Inflammatory macrophage (primary cell): ENCODE measurements at regions not wholly inside any gene's neighbourhood (a gene's known extent, or its start where the extent isn't known, plus 50 kb on each side); places are given as distances from the start of the nearest gene placed in this dataset.
"Not testable (repeated sequence)": the region's sequence is repeated elsewhere in the genome, so short reads cannot be mapped to it uniquely, and the experiment has no call there.

Source experiments
- DNase-seq, 2 donors: peaks; one replicate each; pipeline ENCODE4 v3.0.0-alpha.2; 2020 to 2022

- DNase-seq: no peak
These were observed 294.6 kb upstream of the TUT7 start for GRCh38 chr9:86648828-86649170.

GRCh38 chr9:86648156-86648827 lies 294.1 kb upstream of the TUT7 start:
- DNase-seq: no peak

DNA sequence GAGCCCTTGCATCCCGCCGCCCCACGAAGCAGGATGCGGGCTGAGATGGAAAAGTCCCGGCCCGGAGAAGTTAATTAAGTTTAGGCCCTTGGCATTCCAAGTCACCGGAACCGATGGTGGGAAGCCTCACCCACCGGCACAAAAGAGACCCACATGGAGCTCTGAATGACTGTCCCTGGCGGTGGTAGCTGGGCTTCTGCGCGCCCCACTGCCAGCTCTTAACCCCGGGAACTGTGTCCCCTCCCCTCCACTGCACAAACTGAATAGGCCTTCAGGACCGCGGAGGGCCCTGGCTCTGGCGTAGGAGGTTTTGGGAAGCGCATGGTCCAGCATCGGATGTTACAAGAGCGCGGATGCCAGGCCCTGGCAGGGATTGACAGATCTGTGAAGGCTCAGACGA lies 291.1 kb upstream of the TUT7 start:
- DNase-seq: no peak

- no peak for DNase-seq
These were observed 290.4 kb upstream of the TUT7 start for GRCh38 chr9:86644675-86645034.

DNA sequence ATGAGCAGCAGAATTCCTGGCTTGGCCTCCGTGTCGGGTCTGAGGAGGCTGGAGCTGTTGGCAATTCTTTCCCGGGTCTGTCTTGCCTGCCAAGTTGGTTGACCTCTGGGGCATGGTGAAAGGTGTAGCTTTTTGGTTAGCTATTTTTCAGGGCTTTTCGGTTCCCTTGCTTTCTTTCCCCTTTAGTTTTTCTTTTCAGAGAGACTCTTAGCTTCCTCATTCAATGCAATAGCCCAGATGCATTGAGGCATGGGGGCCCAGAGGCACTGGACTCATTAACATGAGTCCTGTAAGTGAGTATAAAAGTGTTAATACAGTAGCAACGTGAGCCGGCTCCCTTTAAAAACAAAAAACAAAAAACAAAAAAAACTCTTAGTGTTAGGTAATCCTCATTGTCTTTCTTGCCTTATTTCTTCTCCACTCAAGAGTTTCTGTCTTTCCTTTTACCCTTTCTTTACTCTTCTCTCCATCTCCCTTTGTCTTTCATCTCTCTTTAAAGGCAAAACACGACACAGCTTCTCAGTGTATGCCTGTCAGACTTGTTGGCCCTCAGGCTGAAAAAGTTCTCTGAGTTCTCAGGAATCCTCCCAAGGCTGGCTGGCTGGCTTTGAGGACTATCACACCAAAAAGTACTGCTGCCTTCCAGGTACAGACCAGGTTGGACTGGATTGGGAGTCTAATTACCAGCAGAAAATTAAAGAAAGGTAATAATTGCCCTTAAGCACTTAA lies 289.9 kb upstream of the TUT7 start:
- no peak for DNase-seq

- no peak for DNase-seq
These were observed 288.5 kb upstream of the TUT7 start for GRCh38 chr9:86642721-86643120.

GRCh38 chr9:86641970-86642369 lies 287.8 kb upstream of the TUT7 start:
- DNase-seq: no peak

DNA sequence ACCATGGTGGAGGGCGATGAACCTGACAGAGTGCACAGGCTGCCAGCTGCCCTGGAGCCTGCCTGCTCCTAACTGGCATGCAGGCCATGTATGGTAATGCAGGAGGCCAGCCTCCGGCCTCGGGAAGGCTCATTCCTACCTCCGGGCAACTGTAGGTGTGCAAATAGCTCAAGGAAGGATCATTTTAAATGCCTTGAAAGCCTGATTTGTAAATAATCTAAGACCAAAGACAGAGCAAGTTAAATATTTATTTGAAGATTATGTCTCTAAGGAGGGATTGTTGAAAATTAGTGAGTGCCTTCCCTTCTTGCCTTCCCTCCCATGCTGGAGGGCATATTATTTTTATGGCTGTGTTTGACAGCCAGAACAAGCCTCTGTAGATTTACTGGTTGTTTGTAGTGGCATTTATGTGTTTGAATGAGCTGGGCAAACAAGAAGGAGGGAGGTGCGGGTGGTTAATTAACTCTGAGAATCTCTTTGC lies 285.7 kb upstream of the TUT7 start:
- no peak for DNase-seq

GRCh38 chr9:86639287-86639686 lies 285.1 kb upstream of the TUT7 start:
- no peak for DNase-seq

- no peak for DNase-seq
These were observed 283.9 kb upstream of the TUT7 start for GRCh38 chr9:86638109-86638508.

GRCh38 chr9:86637515-86637914 lies 283.3 kb upstream of the TUT7 start:
- peak; percentile 12 to 34 for DNase-seq

DNA sequence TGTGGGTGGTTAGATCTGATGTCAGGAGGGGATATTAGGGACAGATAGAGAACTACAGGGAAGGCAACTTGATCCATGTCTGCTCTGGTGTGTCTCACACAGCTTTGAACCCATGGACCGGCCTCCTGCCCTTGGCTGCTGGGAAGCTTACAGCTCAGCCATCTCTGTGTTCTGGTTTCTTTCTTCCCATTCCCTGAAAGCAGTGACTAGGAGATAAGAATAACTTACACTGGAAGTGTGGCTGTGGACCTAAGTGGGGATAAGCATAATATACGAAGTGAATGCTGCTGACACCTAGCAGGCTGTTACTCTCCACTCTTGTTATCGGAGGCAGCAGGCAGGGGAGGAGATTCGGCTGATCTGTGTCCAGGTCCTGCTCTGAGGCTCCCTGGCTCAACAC lies 282.3 kb upstream of the TUT7 start:
- DNase-seq: no peak

- no peak for DNase-seq
These were observed 281.8 kb upstream of the TUT7 start for GRCh38 chr9:86636038-86636437.

DNA sequence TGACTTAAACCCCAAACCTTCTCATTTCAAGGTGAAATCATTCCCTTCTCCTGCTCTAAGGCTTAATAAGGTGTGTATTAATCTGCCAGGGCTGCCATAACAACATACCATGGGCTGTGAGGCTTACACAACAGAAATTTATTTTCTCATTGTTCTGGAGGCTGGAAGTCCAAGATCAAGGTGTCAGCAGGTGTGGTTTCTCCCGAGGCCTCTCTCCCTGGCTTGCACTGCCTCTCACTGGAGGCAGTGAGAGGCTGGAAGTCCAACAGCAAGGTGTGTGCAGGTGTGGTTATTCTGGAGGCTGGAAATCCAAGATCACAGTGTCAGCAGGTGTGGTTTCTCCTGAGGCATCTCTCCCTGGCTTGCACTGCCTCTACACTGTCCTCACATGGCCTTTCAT lies 280.3 kb upstream of the TUT7 start:
- no peak for DNase-seq

- DNase-seq: no peak
These were observed 279.7 kb upstream of the TUT7 start for GRCh38 chr9:86633945-86634344.

DNA sequence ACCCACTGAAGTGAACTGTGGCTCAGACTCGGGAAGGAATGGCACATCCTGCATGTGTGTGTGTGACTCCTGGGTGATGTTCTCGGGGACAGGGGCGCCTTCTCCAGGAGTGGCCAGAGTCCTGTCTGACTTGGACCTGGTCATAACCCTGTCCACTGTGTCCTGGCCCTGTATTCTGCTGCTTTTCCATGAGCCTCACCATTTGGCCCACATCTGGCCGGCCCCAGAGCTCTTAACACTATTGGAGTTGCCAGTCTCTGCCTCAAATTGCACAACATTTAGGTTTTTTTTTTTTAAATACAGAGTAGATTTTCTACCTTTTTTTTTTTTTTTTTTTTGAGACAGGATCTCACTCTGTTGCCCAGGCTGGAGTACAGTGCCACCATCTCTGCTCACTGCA lies 278.3 kb upstream of the TUT7 start:
- DNase-seq: no peak

DNA sequence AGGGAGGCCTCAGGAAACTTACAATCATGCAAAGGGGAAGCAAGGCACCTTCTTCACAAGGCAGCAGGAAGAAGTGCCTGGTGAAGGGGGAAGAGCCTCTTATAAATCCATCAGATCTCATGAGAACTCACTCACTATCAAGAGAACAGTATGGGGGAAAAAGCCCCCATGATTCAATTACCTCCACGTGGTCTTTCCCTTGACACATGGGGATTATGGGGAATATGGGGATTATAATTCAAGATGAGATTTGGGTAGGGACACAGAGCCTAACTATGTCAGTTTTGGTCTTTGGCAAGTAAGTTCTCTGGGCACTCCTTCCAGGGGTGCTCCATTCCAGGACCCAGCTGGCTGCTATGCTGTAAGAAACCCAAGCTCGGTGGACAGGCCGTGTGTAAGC lies 275.3 kb upstream of the TUT7 start:
- no peak for DNase-seq

GRCh38 chr9:86626802-86627201 lies 272.6 kb upstream of the TUT7 start:
- DNase-seq: no peak

GRCh38 chr9:86624630-86625029 lies 270.4 kb upstream of the TUT7 start:
- no peak for DNase-seq

DNA sequence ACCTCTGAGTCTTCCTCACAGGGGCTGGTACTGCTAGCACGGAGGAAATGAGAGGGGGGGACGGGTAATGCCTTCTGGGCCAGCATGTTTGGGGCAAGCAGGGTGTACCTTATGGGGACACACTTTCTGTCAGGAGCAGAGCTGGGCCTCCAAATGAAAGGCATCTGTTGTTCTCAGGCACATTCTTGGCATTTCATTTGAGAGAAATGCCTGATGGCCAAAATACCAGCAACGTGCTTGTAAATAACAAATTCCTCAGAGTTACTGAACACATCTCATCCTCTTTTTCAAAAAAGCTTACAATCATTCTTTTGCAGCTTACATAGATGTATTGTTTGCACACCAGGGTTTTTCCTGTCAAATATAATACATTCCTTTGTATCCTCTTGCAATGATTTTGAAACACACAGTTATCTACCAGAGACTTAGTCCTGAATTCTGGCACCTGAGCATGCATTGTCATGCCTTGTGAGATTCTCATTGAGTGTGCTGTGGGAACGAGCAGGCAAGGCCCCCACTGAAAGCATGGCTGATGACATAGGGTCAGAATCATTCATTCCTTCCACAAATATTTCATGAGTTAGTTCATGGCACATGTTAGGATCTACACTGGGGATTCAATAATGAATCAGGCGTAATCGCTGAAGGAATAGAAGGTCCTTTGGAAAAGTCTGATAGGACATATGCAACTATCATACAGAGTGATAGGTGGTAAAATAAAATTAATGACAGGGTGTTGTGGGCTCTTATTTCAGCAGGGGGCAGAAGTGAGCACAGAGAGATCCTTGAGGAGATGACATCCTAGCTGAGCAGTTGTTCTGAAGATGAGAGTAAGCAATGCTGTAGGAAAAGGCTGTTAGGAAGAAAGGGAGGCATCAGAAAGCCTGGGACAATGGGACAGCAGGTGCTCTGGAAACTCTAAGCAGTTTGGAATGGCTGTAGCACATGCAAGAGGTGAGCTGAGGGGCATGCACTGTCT lies 260.9 kb upstream of the TUT7 start:
- peak; percentile 29 to 36 for DNase-seq

DNA sequence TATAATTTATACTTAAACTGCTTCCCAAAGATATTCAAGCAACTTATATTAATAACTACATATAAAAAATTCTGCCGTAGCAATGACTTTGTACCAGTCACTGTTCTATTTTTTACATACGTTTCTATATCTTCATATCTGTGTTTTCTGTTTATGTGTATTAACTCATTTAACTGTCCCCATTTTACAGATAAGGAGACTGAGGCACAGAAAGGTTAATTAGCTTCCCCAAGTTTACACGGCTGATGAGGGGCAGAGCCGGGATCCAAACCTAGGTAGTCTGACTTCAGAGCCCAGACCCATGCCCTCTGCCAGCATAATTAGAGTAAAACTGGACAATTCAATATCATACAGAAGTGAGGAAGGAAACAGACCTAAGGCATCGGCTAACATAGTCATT lies 259.7 kb upstream of the TUT7 start:
- DNase-seq: no peak

DNA sequence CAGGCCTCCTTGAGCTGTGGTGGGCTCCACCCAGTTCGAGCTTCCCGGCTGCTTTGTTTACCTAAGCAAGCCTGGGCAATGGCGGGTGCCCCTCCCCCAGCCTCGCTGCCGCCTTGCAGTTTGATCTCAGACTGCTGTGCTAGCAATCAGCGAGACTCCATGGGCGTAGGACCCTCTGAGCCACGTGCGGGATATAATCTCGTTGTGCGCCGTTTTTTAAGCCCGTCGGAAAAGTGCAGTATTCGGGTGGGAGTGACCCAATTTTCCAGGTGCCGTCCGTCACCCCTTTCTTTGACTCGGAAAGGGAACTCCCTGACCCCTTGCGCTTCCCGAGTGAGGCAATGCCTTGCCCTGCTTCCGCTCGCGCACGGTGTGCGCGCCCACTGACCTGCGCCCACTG lies 257.3 kb upstream of the TUT7 start:
- DNase-seq: not testable (repeated sequence)

GRCh38 chr9:86605303-86605702 lies 251.1 kb upstream of the TUT7 start:
- DNase-seq: no peak
